GM19043 (cell line): ENCODE measurements at regions not wholly inside any gene's neighbourhood (a gene's known extent, or its start where the extent isn't known, plus 50 kb on each side); places are given as distances from the start of the nearest gene placed in this dataset.

Experiments
- ATAC-seq: cut with Tn5 transposase; IDR thresholded peaks from one replicate; pipeline ENCODE4 v1.9.1; 2021; ENCODE audit warnings: low read depth; ENCODE audit not compliant: unreplicated experiment

DNA sequence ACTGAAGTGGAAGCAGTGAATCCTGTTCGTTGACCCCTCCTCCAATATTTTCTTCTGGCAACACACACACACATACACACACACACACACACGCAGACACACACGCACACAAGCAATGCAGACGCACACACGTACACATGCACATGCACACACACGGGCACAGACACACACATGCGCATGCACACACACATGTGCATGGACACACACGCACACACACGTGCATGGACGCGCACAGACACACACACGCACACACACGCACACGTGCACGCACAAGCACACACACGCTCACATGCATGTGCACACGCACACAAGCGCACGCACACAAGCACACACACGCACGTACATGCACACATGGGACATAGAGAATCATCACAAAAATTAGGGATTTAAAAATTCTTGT is 488.2 kb upstream of the TPK1 start:
- no peak for ATAC-seq

DNA sequence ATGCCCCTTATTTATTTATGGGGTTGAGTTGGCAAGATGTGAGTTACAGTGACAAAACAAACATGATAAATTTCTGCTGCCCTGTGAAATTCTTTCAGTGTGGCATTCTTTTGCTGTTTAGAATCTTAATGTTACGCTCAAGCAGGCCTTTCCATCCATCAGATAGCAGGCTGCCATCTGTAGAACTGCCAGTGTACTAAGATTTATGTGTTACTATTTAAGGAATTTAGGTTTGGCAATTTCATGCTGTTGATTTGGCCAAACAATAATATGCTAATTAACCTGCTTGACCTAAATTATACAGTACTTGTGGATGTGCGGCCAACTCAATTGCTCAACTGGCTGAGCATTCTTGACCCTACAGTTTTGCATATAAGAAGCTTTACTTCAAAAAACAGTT is 477.7 kb upstream of the TPK1 start:
- no peak for ATAC-seq

GRCh38 chr7:145293754-145294153 is 457.9 kb upstream of the TPK1 start:
- no peak for ATAC-seq

DNA sequence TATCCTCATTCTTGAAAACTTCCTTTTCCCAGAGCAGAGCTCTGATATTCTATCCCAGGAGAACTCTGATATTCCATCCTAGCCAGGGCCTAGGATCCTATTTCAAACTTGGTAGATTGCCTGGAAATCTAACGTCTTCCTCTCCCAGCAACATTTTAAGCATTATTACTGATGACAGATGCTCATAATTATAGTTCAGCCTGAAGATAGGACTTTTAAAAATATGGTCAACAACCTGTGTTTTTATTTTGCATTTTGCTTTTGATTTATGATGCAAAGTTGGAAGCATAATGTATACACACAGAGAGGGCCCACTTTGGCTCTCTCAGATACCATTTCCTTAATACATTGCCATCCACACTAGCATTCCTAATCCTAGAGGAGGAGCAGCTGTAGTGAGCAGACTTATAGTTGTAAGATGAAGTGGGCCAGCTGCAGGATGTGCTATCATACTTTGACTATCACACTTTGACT is 457.4 kb upstream of the TPK1 start:
- no peak for ATAC-seq

GRCh38 chr7:145289384-145289783 is 453.5 kb upstream of the TPK1 start:
- ATAC-seq = no peak

- no peak for ATAC-seq
These were observed 440.3 kb upstream of the TPK1 start for GRCh38 chr7:145276118-145276517.

DNA sequence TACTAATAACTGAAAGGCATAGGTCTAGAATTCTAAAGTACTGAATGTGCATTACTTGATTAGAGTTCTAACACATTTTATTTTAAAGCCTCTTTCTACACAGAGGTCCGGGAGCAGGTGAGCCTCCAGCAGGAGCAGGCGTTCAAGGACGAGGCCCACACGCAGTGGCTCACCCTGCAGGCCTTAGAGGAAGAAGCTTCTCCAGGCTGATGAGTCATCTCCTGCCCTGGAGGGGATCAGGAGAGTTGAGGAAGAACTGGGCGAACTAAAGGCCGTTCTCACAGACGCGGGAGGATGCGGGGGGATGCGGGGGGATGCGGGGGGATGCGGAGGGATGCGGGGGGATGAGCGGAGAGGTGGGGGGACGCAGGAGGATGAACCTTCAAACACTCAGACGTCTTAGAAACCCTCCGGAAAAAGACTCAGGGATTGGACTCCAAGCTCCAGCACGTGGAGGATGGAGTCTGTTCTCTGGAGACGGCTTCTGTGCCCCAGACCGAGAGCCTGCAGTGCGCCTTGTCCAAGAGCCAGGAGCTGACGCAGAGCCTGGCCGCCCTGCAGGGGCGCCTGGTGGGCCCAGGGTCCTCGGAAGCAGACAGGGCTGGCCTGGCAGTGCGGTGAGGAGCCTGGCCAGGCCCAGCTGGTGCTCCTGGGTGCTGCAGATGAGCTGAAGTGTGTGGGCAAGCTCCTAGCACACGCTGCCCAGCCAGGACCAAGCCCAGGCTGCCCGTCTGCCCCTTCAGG is 433.7 kb upstream of the TPK1 start:
- no peak for ATAC-seq

DNA sequence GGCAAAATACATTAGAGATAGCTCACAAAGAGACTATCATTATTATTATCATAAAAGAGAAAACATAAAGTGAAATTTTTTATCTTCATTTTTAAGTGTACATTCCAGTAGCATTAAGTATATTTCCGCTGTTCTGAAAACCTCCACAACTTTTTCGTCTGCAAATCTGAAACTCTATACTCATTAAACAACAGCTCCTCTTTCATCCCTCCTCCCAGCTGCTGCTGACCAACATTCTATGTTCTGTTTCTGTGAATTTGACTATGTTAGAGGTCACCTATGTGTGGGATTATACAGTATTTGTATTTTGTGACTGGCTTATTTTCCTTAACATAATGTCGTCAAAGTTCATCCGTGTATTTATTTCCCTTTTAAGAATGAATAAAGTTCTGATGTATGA is 429.3 kb upstream of the TPK1 start:
- ATAC-seq = no peak

- no peak for ATAC-seq
These were observed 428.0 kb upstream of the TPK1 start for GRCh38 chr7:145263886-145264285.

DNA sequence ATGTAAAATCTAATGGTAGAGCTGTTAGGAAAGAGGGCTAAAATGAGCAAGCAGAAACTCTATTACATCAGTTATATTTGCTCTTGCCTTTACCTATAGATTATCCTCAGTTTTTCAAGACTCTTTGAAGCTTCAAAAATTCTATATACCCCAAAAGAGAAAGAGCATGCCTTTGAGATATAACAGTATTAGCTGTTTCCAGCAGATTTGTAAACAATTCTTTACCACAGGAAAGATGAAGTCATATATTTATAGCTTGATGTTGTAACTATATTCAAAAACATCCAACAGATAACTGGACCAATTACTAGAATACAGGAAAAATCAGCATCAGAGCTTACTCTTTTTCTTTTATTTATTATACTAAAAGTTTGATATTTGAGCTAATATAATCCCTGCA is 416.2 kb upstream of the TPK1 start:
- ATAC-seq = no peak

- ATAC-seq = no peak
These were observed 388.9 kb upstream of the TPK1 start for GRCh38 chr7:145224775-145225174.

DNA sequence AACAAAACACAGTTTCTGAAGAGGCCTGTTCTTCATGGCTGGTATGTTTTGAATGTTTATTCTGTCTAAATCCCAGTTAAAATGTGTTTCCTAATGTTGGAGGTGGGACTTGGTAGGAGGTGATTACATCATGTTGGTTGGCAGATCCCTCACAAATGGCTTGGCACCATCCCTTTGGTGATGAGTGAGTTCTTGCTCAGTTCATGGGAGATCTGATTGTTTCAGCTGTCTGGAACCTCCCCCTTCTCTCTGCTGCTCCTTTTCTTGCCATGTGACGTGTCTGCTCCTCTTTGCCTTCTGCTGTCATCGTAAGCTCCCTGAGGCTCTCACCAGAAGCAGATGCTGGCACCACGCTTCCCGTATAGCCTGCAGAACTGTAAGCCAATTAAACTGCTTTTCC is 383.6 kb upstream of the TPK1 start:
- no peak for ATAC-seq

DNA sequence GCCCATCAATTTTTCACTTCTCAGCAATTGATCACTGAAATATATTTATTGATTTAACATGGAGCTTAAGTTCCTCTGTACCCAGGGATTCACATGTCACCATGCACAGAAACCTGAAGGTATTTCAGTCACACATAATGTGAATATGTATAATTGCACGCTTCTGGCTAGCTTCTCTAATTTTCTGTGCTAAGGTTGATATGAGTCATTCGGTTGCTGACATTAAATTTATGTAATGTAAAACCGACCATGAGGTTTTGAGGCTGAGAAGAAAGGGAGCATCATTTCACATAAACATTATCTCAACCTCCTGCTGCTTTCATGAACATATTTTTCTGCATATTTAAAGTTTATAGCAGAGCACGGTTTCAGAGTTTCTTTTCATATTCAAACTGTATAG is 381.0 kb upstream of the TPK1 start:
- no peak for ATAC-seq

GRCh38 chr7:145212050-145212449 is 376.2 kb upstream of the TPK1 start:
- no peak for ATAC-seq

DNA sequence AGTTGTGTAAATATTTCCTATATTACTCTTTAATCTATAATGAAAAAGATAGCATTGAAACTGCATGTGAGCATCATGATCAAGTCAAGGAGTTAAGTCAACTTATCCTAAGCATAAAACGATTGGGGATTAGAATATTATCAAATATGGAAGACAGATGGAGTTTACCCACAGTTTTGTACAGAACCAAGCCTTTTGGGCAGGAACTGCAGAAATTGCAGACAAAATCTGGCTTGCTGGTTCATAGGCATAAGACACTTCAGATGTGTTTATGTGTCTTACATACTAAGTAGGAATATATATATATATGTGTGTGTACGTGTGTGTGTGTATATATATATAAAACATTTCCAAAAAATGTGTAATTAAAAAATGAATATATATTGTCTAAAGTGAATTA is 375.4 kb upstream of the TPK1 start:
- no peak for ATAC-seq

GRCh38 chr7:145193951-145194350 is 358.1 kb upstream of the TPK1 start:
- no peak for ATAC-seq

DNA sequence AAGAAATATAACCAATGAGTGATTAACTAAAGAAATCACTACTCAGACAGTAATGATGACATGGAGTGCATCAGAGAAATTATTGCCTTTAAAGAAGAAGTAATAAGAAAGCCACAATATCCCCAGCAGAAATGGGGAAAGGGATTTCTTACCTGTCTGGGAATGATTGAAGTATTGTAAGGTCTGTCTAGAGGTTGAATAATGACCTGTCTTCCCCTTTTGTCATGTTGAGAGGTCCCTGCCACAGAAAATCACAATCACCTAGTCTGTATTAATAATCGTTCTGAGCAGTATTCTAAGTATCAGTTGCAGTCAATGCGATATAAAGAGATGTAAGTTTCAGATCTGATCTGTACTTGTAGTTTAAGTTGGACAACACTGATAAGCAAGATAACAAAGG is 349.1 kb upstream of the TPK1 start:
- no peak for ATAC-seq

DNA sequence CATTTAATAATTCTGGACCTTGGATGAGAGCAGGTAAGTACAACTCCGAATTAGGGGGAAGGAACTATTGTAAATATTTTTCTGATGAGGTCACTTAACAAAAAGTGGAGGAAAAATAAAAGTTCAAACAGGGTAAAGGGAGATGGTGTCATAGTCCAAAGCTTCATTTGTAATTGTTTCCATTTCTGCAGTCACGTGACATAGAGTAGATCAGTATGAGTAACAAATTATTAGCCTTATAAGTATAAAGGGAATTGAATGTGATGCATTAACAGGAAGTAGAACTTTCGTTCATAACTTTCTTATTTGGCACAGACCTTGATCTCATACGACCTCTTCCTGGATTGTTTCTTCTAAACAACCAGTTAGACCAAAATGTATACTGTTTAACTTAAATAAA is 347.2 kb upstream of the TPK1 start:
- ATAC-seq = no peak

DNA sequence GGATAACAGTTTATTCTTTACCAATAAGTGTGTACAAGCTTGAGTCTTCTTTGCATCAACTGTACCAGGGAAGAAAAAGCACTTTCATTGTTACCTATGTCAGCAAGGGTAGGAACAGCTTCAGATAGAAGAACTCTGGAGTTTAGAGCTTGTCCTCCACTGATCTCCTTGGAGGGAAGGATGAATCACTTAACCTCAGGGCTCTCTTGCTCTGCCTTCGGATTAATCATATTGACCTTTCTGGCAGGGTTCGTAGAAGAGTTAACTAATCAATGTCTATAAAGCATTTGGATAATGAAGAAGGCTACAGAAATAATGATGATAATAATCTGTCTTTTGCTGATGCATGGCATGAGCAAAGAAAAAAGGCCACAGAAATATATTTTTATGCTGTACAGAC is 339.5 kb upstream of the TPK1 start:
- ATAC-seq = no peak

GRCh38 chr7:145169908-145170307 is 334.1 kb upstream of the TPK1 start:
- no peak for ATAC-seq

- ATAC-seq = no peak
These were observed 333.0 kb upstream of the TPK1 start for GRCh38 chr7:145168879-145169278.

DNA sequence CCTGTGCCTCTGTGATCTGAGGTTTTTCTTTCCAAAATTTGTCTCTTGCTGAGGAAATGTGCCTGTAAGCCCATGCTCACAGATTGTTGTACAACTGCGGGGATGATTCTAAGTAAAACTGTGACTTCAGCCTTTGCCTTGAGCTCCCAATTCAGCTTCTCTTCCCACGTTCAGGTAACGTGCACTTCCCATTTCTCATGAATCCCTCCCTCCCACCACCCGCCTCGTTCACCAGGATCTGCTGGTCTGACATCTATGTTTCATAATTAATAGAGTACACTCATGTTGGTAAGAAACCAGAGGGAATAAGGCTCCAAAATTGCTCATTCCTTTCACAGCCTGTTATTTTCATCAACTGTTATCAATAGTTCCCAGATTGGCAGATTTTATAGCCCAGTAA is 332.6 kb upstream of the TPK1 start:
- ATAC-seq = no peak

GRCh38 chr7:145156834-145157233 is 321.0 kb upstream of the TPK1 start:
- no peak for ATAC-seq
